Calu3 (cell line): ENCODE measurements at regions not wholly inside any gene's neighbourhood (a gene's known extent, or its start where the extent isn't known, plus 50 kb on each side); places are given as distances from the start of the nearest gene placed in this dataset.

Experiments used
- BruUV-seq: library from RNA; stranded (reverse); fragments of 400-500 nt; replicated peaks from 2 replicates; lab custom pipeline; 2021; lab: Mats Ljungman, UMichigan
- CTCF ChIA-PET: fragments of 300-600 bp; sonication (Branson Sonifier 250); formaldehyde crosslinking; loops from one replicate; lab custom pipeline; 2022; ENCODE audit warnings: antibody characterized with exemption; lab: Charles Lee
- DNase-seq: peaks from one replicate; pipeline ENCODE4 v3.0.0; 2022
- H3K27ac Mint-ChIP-seq: one replicate; pipeline ENCODE4 v1.8.0; 2022; ENCODE audit warnings: mixed read lengths; ENCODE audit not compliant: unreplicated experiment
- H3K27me3 Mint-ChIP-seq: one replicate; pipeline ENCODE4 v1.8.0; 2022; ENCODE audit warnings: mixed read lengths; ENCODE audit not compliant: unreplicated experiment
- H3K36me3 Mint-ChIP-seq: one replicate; pipeline ENCODE4 v1.8.0; 2022; ENCODE audit warnings: mild to moderate bottlenecking, moderate library complexity, mixed read lengths; ENCODE audit not compliant: insufficient read depth, unreplicated experiment
- H3K4me1 Mint-ChIP-seq: one replicate; pipeline ENCODE4 v1.8.0; 2022; ENCODE audit warnings: mild to moderate bottlenecking, low read depth, mixed read lengths; ENCODE audit not compliant: unreplicated experiment
- H3K4me3 Mint-ChIP-seq: one replicate; pipeline ENCODE4 v1.8.0; 2022; ENCODE audit warnings: mild to moderate bottlenecking, low read depth, moderate library complexity, mixed read lengths; ENCODE audit not compliant: unreplicated experiment
- H3K9me3 Mint-ChIP-seq: one replicate; pipeline ENCODE4 v1.8.0; 2022; ENCODE audit warnings: low read depth, mixed read lengths; ENCODE audit not compliant: unreplicated experiment
- CTCF ChIP-seq: fragments of 200-600 bp; IDR thresholded peaks from one replicate; pipeline ENCODE4 v1.8.0; 2022; ENCODE audit warnings: antibody characterized with exemption; ENCODE audit not compliant: unreplicated experiment
- intact Hi-C: fragments of 100-400 bp; cut with micrococcal nuclease; formaldehyde crosslinking; loops from one replicate; pipeline ENCODE4 v1.10.0; 2022; ENCODE audit not compliant: unreplicated experiment

GRCh38 chr11:23961503-23962338 lies 535.1 kb upstream of the LUZP2 start:
- TF ChIP-seq CTCF = no peak
- Mint-ChIP-seq H3K27me3 (no peaks in the 10 kb centered on the region), H3K9me3 (peaks cover 4% of the 10 kb centered on the region), H3K36me3 (no peaks in the 10 kb centered on the region), H3K4me3 (no peak overlapping the region), H3K27ac (no peak overlapping the region), H3K4me1 (no peaks in the 10 kb centered on the region)
- CTCF ChIA-PET = no interaction called here
- no peak for DNase-seq
- intact Hi-C loops = no loop called here
- no TSS peak for BruUV-seq

- intact Hi-C loops = no loop called here
- no peak for DNase-seq
- H3K9me3 Mint-ChIP-seq = no peaks in the 10 kb centered on the region
- TF ChIP-seq CTCF = no peak
- H3K36me3 Mint-ChIP-seq = no peaks in the 10 kb centered on the region
- no peak overlapping the region for H3K27ac Mint-ChIP-seq
- H3K4me3 Mint-ChIP-seq = no peak overlapping the region
- CTCF ChIA-PET = interaction anchor here (0.9 kb wide), 1 partner anchor 8 kb away, joined by 3 read pairs; no protein-coding TSS in a partner anchor
- no TSS peak for BruUV-seq
- peaks cover 23% of the 10 kb centered on the region for H3K4me1 Mint-ChIP-seq
- H3K27me3 Mint-ChIP-seq = no peaks in the 10 kb centered on the region
Observed at GRCh38 chr11:23973244-23973643, 523.6 kb upstream of the LUZP2 start.

GRCh38 chr11:23974051-23974450 lies 522.8 kb upstream of the LUZP2 start:
- H3K4me3 Mint-ChIP-seq = no peak overlapping the region
- H3K27me3 Mint-ChIP-seq = no peaks in the 10 kb centered on the region
- no peaks in the 10 kb centered on the region for H3K9me3 Mint-ChIP-seq
- BruUV-seq = no TSS peak
- CTCF ChIA-PET = no interaction called here
- intact Hi-C loops = no loop called here
- DNase-seq = no peak
- no peaks in the 10 kb centered on the region for H3K36me3 Mint-ChIP-seq
- TF ChIP-seq CTCF = no peak
- H3K27ac Mint-ChIP-seq = no peak overlapping the region
- H3K4me1 Mint-ChIP-seq = peaks cover 23% of the 10 kb centered on the region

DNA sequence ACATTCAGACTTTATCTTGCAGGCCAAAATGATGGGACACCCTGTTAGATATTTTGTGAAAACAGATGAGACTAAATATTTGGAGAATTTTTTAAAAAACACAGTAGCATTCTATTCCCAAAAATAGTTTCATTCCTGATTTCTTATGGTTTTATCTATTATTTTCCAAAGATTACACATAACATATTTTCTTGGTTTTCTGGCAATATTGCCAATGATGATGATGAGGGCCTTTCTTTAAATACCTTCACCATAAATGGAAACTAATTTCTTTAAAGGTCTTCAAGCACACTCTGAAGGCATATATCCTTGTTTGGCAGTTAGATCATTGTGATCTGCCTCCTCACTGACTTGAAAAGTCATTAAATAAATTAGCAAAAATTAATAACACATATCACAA lies 522.3 kb upstream of the LUZP2 start:
- Mint-ChIP-seq H3K27ac (no peak overlapping the region), H3K27me3 (no peaks in the 10 kb centered on the region), H3K9me3 (no peaks in the 10 kb centered on the region), H3K36me3 (no peaks in the 10 kb centered on the region), H3K4me3 (no peak overlapping the region), H3K4me1 (peaks cover 22% of the 10 kb centered on the region)
- CTCF ChIA-PET = no interaction called here
- intact Hi-C loops = no loop called here
- no TSS peak for BruUV-seq
- DNase-seq = no peak
- TF ChIP-seq CTCF = no peak
